Activated CD4-positive, alpha-beta T cell treated with anti-CD3 and anti-CD28 coated beads for 4 hours (primary cell): ENCODE measurements at regions not wholly inside any gene's neighbourhood (a gene's known extent, or its start where the extent isn't known, plus 50 kb on each side); places are given as distances from the start of the nearest gene placed in this dataset.
"Not testable (repeated sequence)": the region's sequence is repeated elsewhere in the genome, so short reads cannot be mapped to it uniquely, and the experiment has no call there.

Experiments
- DNase-seq, 2 donors: peaks; one replicate each; pipeline ENCODE4 v3.0.0-alpha.2; 2020

- DNase-seq = not testable (repeated sequence)
These were observed 332.2 kb upstream of the PLGLB2 start for GRCh38 chr2:87415586-87416265.

- not testable (repeated sequence) for DNase-seq
These were observed 331.7 kb upstream of the PLGLB2 start for GRCh38 chr2:87416266-87416592.

GRCh38 chr2:87417147-87417546, 330.7 kb upstream of the PLGLB2 start:
- not testable (repeated sequence) for DNase-seq

GRCh38 chr2:87417742-87418567, 329.9 kb upstream of the PLGLB2 start:
- not testable (repeated sequence) for DNase-seq

GRCh38 chr2:87418823-87419822, 328.8 kb upstream of the PLGLB2 start:
- DNase-seq = not testable (repeated sequence)

GRCh38 chr2:87419980-87420379, 327.9 kb upstream of the PLGLB2 start:
- DNase-seq = not testable (repeated sequence)

GRCh38 chr2:87420954-87421353, 326.9 kb upstream of the PLGLB2 start:
- not testable (repeated sequence) for DNase-seq

- DNase-seq = not testable (repeated sequence)
These were observed 323.8 kb upstream of the PLGLB2 start for GRCh38 chr2:87423796-87424762.

GRCh38 chr2:87424763-87425154, 323.1 kb upstream of the PLGLB2 start:
- DNase-seq = not testable (repeated sequence)

GRCh38 chr2:87425191-87425590, 322.7 kb upstream of the PLGLB2 start:
- not testable (repeated sequence) for DNase-seq

- DNase-seq = not testable (repeated sequence)
These were observed 322.2 kb upstream of the PLGLB2 start for GRCh38 chr2:87425717-87426116.

- DNase-seq = not testable (repeated sequence)
These were observed 319.3 kb upstream of the PLGLB2 start for GRCh38 chr2:87428452-87429130.

- not testable (repeated sequence) for DNase-seq
These were observed 318.5 kb upstream of the PLGLB2 start for GRCh38 chr2:87429206-87429930.

GRCh38 chr2:87429931-87430275, 318.0 kb upstream of the PLGLB2 start:
- not testable (repeated sequence) for DNase-seq

GRCh38 chr2:87431051-87431450, 316.8 kb upstream of the PLGLB2 start:
- DNase-seq = not testable (repeated sequence)

- DNase-seq = not testable (repeated sequence)
These were observed 315.0 kb upstream of the PLGLB2 start for GRCh38 chr2:87432711-87433453.

GRCh38 chr2:87436007-87436406, 311.9 kb upstream of the PLGLB2 start:
- not testable (repeated sequence) for DNase-seq

- DNase-seq = not testable (repeated sequence)
These were observed 310.1 kb upstream of the PLGLB2 start for GRCh38 chr2:87437701-87438260.

- not testable (repeated sequence) for DNase-seq
These were observed 309.0 kb upstream of the PLGLB2 start for GRCh38 chr2:87438780-87439454.
